NCI-H2196 (cell line): ENCODE measurements at regions not wholly inside any gene's neighbourhood (a gene's known extent, or its start where the extent isn't known, plus 50 kb on each side); places are given as distances from the start of the nearest gene placed in this dataset.

Source experiments
- DNase-seq: peaks from one replicate; lab custom pipeline; 2025; ENCODE audit not compliant: unreplicated experiment; lab: John Stamatoyannopoulos, UW

- no peak for DNase-seq
These were observed 95.2 kb upstream of the GULP1 start for GRCh38 chr2:188196343-188197008.

GRCh38 chr2:188199716-188200128 is 92.0 kb upstream of the GULP1 start:
- DNase-seq: no peak

- no peak for DNase-seq
These were observed 90.0 kb upstream of the GULP1 start for GRCh38 chr2:188201639-188202038.

GRCh38 chr2:188202777-188203176 is 88.9 kb upstream of the GULP1 start:
- DNase-seq: no peak

GRCh38 chr2:188203776-188204175 is 87.9 kb upstream of the GULP1 start:
- no peak for DNase-seq

GRCh38 chr2:188204824-188205223 is 86.8 kb upstream of the GULP1 start:
- DNase-seq: no peak

GRCh38 chr2:188207554-188207953 is 84.1 kb upstream of the GULP1 start:
- DNase-seq: no peak

- no peak for DNase-seq
These were observed 82.5 kb upstream of the GULP1 start for GRCh38 chr2:188209218-188209617.

GRCh38 chr2:188217264-188217663 is 74.4 kb upstream of the GULP1 start:
- DNase-seq: no peak

GRCh38 chr2:188219541-188219940 is 72.1 kb upstream of the GULP1 start:
- no peak for DNase-seq

GRCh38 chr2:188220535-188220934 is 71.1 kb upstream of the GULP1 start:
- no peak for DNase-seq

- no peak for DNase-seq
These were observed 64.0 kb upstream of the GULP1 start for GRCh38 chr2:188227713-188228112.

GRCh38 chr2:188235364-188235763 is 56.3 kb upstream of the GULP1 start:
- no peak for DNase-seq

- no peak for DNase-seq
These were observed 53.3 kb upstream of the GULP1 start for GRCh38 chr2:188238386-188238785.
